HEK293 (cell line): ENCODE measurements at regions not wholly inside any gene's neighbourhood (a gene's known extent, or its start where the extent isn't known, plus 50 kb on each side); places are given as distances from the start of the nearest gene placed in this dataset.

Experiments used
- GLI4 ChIP-seq: fragments of 450-650 bp; formaldehyde crosslinking; IDR thresholded peaks from 2 replicates; pipeline ENCODE4 v1.5.1; 2016; ENCODE audit warnings: missing biosample characterization, missing genetic modification characterization
- ZNF792 ChIP-seq: fragments of 450-650 bp; formaldehyde crosslinking; IDR thresholded peaks from 2 replicates; pipeline ENCODE4 v1.5.1; 2016; ENCODE audit warnings: missing biosample characterization, missing genetic modification characterization
- ZNF830 ChIP-seq: fragments of 450-650 bp; IDR thresholded peaks from 2 replicates; pipeline ENCODE4 v1.5.0; 2018; ENCODE audit warnings: missing biosample characterization, missing genetic modification characterization, low read depth, mild to moderate bottlenecking, moderate library complexity

DNA sequence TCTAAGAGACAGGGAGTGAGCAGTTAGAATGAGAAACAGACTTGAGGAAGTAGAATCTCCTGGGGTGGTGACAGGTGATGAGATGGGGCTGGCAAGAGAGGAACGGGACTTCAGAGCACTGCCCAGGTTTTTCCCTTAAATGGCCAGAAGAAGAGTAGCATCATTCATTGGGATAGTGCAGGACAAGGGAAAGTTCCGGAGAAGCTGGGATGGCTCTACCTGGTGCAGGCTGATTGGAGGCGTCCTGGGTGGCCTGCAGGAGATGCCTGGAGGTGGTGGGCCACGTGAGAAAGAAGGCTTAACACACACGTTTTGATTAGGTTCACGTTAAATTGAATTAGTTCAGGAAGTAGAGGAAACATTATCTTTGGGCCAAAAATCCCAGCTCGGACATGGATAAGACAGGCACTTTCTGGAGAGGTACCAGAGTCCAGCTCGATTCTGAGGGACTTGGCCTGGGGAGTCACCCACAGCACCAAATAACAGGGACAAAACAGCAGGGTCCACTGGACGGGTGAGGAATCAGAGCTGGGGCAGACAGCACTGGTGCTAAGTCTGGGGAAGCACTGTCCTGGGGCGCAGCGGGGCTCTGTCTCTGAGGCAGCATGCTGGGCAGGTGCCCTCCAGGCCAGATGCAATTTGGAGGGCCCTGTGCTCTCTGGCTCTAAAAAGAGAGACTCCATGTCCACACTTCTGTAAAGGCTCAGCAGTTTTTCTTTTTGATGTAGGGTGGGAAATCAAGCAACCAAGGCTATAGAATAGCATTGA is 512.3 kb upstream of the RAB6C start:
- no peak for TF ChIP-seq GLI4 (tag by site-specific recombination)
- TF ChIP-seq ZNF830 (tag by site-specific recombination): no peak
- TF ChIP-seq ZNF792 (tag by site-specific recombination): no peak
